HG03097 (cell line): ENCODE measurements at regions not wholly inside any gene's neighbourhood (a gene's known extent, or its start where the extent isn't known, plus 50 kb on each side); places are given as distances from the start of the nearest gene placed in this dataset.

Experiments used
- ATAC-seq: cut with Tn5 transposase; IDR thresholded peaks from one replicate; pipeline ENCODE4 v1.9.1; 2021; ENCODE audit not compliant: unreplicated experiment, low FRiP score

- no peak for ATAC-seq
Observed at GRCh38 chr6:100944644-100945043, 63.5 kb upstream of the ASCC3 start.

- ATAC-seq, result no peak
Observed at GRCh38 chr6:100946021-100946540, 65.0 kb upstream of the ASCC3 start.

GRCh38 chr6:100946711-100947110 lies 65.6 kb upstream of the ASCC3 start:
- no peak for ATAC-seq

GRCh38 chr6:100948381-100949133 lies 67.4 kb upstream of the ASCC3 start:
- ATAC-seq, result no peak

GRCh38 chr6:100952006-100952405 lies 70.9 kb upstream of the ASCC3 start:
- no peak for ATAC-seq

GRCh38 chr6:100959280-100959679 lies 78.2 kb upstream of the ASCC3 start:
- no peak for ATAC-seq

GRCh38 chr6:100962466-100962865 lies 81.3 kb upstream of the ASCC3 start:
- no peak for ATAC-seq

- no peak for ATAC-seq
Observed at GRCh38 chr6:100965067-100965466, 83.9 kb upstream of the ASCC3 start.

GRCh38 chr6:100968949-100969348 lies 87.8 kb upstream of the ASCC3 start:
- no peak for ATAC-seq

GRCh38 chr6:100979267-100979666 lies 98.1 kb upstream of the ASCC3 start:
- ATAC-seq, result no peak

- ATAC-seq, result no peak
Observed at GRCh38 chr6:100980949-100981348, 99.8 kb upstream of the ASCC3 start.

GRCh38 chr6:100986921-100987320 lies 105.8 kb upstream of the ASCC3 start:
- ATAC-seq, result no peak

GRCh38 chr6:100987556-100987955 lies 106.4 kb upstream of the ASCC3 start:
- no peak for ATAC-seq

GRCh38 chr6:100988391-100988984 lies 107.4 kb upstream of the ASCC3 start:
- ATAC-seq, result no peak

- no peak for ATAC-seq
Observed at GRCh38 chr6:100990070-100990469, 108.9 kb upstream of the ASCC3 start.

GRCh38 chr6:100996409-100996808 lies 115.3 kb upstream of the ASCC3 start:
- no peak for ATAC-seq

- no peak for ATAC-seq
Observed at GRCh38 chr6:100998111-100998510, 117.0 kb upstream of the ASCC3 start.

- no peak for ATAC-seq
Observed at GRCh38 chr6:100999034-100999597, 118.0 kb upstream of the ASCC3 start.

GRCh38 chr6:101000341-101000740 lies 119.2 kb upstream of the ASCC3 start:
- ATAC-seq, result no peak

- ATAC-seq, result no peak
Observed at GRCh38 chr6:101001012-101001411, 119.9 kb upstream of the ASCC3 start.

GRCh38 chr6:101001607-101002006 lies 120.5 kb upstream of the ASCC3 start:
- no peak for ATAC-seq

- no peak for ATAC-seq
Observed at GRCh38 chr6:101003075-101003474, 121.9 kb upstream of the ASCC3 start.
